B cell (primary cell): ENCODE measurements at regions not wholly inside any gene's neighbourhood (a gene's known extent, or its start where the extent isn't known, plus 50 kb on each side); places are given as distances from the start of the nearest gene placed in this dataset.

Source experiments
- CTCF ChIP-seq: fragments of 200-600 bp; IDR thresholded peaks from one replicate; pipeline ENCODE4 v1.8.0; 2022; ENCODE audit warnings: antibody characterized with exemption, mild to moderate bottlenecking
- EZH2 ChIP-seq: IDR thresholded peaks from 2 replicates; pipeline ENCODE4 v1.6.1; 2012; ENCODE audit warnings: borderline replicate concordance, low read depth, mild to moderate bottlenecking, moderate library complexity, low read length; ENCODE audit not compliant: insufficient read depth, poor library complexity, severe bottlenecking

- no peak for TF ChIP-seq CTCF
- no peak for TF ChIP-seq EZH2
Observed at GRCh38 chr17:6352801-6353560, 81.9 kb downstream of the AIPL1 start.
